Right hindlimb (tissue), 1 donor: ENCODE measurements at regions not wholly inside any gene's neighbourhood (a gene's known extent, or its start where the extent isn't known, plus 50 kb on each side); places are given as distances from the start of the nearest gene placed in this dataset.
"Not testable (repeated sequence)": the region's sequence is repeated elsewhere in the genome, so short reads cannot be mapped to it uniquely, and the experiment has no call there.

Source experiments
- DNase-seq: peaks from one replicate; pipeline ENCODE4 v3.0.0-alpha.2; 2018

- not testable (repeated sequence) for DNase-seq
These were observed 123.9 kb downstream of the MREG start for GRCh38 chr2:215889240-215889969.

- no peak for DNase-seq
These were observed 124.7 kb downstream of the MREG start for GRCh38 chr2:215888680-215889079.

GRCh38 chr2:215887303-215887702, 126.0 kb downstream of the MREG start:
- no peak for DNase-seq

- no peak for DNase-seq
These were observed 127.3 kb downstream of the MREG start for GRCh38 chr2:215886022-215886421.

- no peak for DNase-seq
These were observed 127.8 kb downstream of the MREG start for GRCh38 chr2:215885536-215885935.

- no peak for DNase-seq
These were observed 128.8 kb downstream of the MREG start for GRCh38 chr2:215884451-215885087.

GRCh38 chr2:215883799-215884198, 129.6 kb downstream of the MREG start:
- DNase-seq = no peak

- DNase-seq = no peak
These were observed 130.7 kb downstream of the MREG start for GRCh38 chr2:215882689-215883088.

GRCh38 chr2:215881582-215881981, 131.8 kb downstream of the MREG start:
- DNase-seq = no peak

- no peak for DNase-seq
These were observed 132.4 kb downstream of the MREG start for GRCh38 chr2:215880970-215881369.

- no peak for DNase-seq
These were observed 133.1 kb downstream of the MREG start for GRCh38 chr2:215879977-215880940.

- DNase-seq = no peak
These were observed 134.0 kb downstream of the MREG start for GRCh38 chr2:215879331-215879730.

- DNase-seq = no peak
These were observed 134.8 kb downstream of the MREG start for GRCh38 chr2:215878476-215879063.

- no peak for DNase-seq
These were observed 136.5 kb downstream of the MREG start for GRCh38 chr2:215876937-215877238.

GRCh38 chr2:215876139-215876936, 137.0 kb downstream of the MREG start:
- DNase-seq = no peak

- DNase-seq = no peak
These were observed 138.9 kb downstream of the MREG start for GRCh38 chr2:215874418-215874817.

- no peak for DNase-seq
These were observed 142.4 kb downstream of the MREG start for GRCh38 chr2:215870986-215871385.

GRCh38 chr2:215870088-215870490, 143.3 kb downstream of the MREG start:
- no peak for DNase-seq

- DNase-seq = peak; percentile 48
These were observed 144.4 kb downstream of the MREG start for GRCh38 chr2:215868846-215869543.

GRCh38 chr2:215866606-215867005, 146.7 kb downstream of the MREG start:
- DNase-seq = no peak

GRCh38 chr2:215863687-215864086, 149.7 kb downstream of the MREG start:
- no peak for DNase-seq

GRCh38 chr2:215862351-215862771, 151.0 kb downstream of the MREG start:
- DNase-seq = no peak
